Esophagus muscularis mucosa (tissue), 4 donors: ENCODE measurements at regions not wholly inside any gene's neighbourhood (a gene's known extent, or its start where the extent isn't known, plus 50 kb on each side); places are given as distances from the start of the nearest gene placed in this dataset.

Experiments
- DNase-seq: peaks from one replicate; pipeline ENCODE4 v3.0.0-alpha.2; 2017; ENCODE audit errors: extremely low spot score
- H3K27ac ChIP-seq, 4 donors: fragments of 200-600 bp; sonication (generic); replicated peaks in 1 of 4; 1 replicate in 3 of 4; 2 replicates in 1 of 4; pipeline ENCODE4 v1.5.1; 2016 to 2019; ENCODE audit warnings: mild to moderate bottlenecking in 1 of 4
- H3K27me3 ChIP-seq, 4 donors: fragments of 200-600 bp; sonication (generic); one replicate each; pipeline versions ENCODE4 v1.5.1 to v1.6.0; 2016 to 2019
- H3K36me3 ChIP-seq, 4 donors: fragments of 200-600 bp; sonication (generic); one replicate each; pipeline ENCODE4 v1.5.1; 2016 to 2019
- H3K4me1 ChIP-seq, 4 donors: fragments of 200-600 bp; sonication (generic); one replicate each; pipeline ENCODE4 v1.5.1; 2016 to 2019
- H3K4me3 ChIP-seq, 4 donors: fragments of 200-600 bp; sonication (generic); 1 replicate in 2 of 4; 2 replicates in 2 of 4; pipeline ENCODE4 v1.5.1; 2016 to 2019; ENCODE audit warnings: mild to moderate bottlenecking in 4 of 4, moderate library complexity in 1 of 4
- H3K9me3 ChIP-seq, 4 donors: fragments of 200-600 bp; sonication (generic); 1 replicate in 3 of 4; 2 replicates in 1 of 4; pipeline ENCODE4 v1.5.1; 2016 to 2019
- EP300 ChIP-seq: sonication (generic); formaldehyde crosslinking; IDR thresholded peaks from one replicate; pipeline ENCODE4 v1.6.1; 2017; ENCODE audit warnings: antibody characterized with exemption
- POLR2A ChIP-seq: fragments of 450-650 bp; IDR thresholded peaks from one replicate; pipeline ENCODE4 v1.6.1; 2017; ENCODE audit warnings: antibody characterized with exemption, moderate library complexity, mild to moderate bottlenecking, low read depth
- POLR2AphosphoS5 ChIP-seq, 2 donors: sonication (generic); formaldehyde crosslinking; IDR thresholded peaks; one replicate each; pipeline ENCODE4 v1.6.1; 2017; ENCODE audit warnings: antibody characterized with exemption in 2 of 2
- WGBS: methylation state at CpG from one replicate; pipeline ENCODE4 v1.1.5; 2018; 5-methylcytosine and 5-hydroxymethylcytosine counted together
- intact Hi-C: fragments of 100-400 bp; cut with DNase I; formaldehyde crosslinking; loops from one replicate; pipeline ENCODE4 v1.15.1; 2023
- TF ChIP-seq, protein P1 (sequence below), 3 experiments: fragments of 200-600 bp in 2 of 3; fragments of 450-650 bp in 1 of 3; sonication (generic) in 2 of 3; IDR thresholded peaks; one replicate each; pipeline ENCODE4 v1.5.1; 2017 to 2019; ENCODE audit warnings: antibody characterized with exemption in 3 of 3, mild to moderate bottlenecking in 2 of 3, moderate library complexity in 1 of 3

- Histone ChIP-seq H3K4me1 (no peaks in the 10 kb centered on the region), H3K9me3 (no peaks in the 10 kb centered on the region), H3K27me3 (no peaks in the 10 kb centered on the region), H3K4me3 (no peak overlapping the region), H3K27ac (no peak overlapping the region), H3K36me3 (no peaks in the 10 kb centered on the region)
- 67% methylated on average over 3 of the region's 3 CpGs for WGBS
- TF ChIP-seq, protein P1, sequence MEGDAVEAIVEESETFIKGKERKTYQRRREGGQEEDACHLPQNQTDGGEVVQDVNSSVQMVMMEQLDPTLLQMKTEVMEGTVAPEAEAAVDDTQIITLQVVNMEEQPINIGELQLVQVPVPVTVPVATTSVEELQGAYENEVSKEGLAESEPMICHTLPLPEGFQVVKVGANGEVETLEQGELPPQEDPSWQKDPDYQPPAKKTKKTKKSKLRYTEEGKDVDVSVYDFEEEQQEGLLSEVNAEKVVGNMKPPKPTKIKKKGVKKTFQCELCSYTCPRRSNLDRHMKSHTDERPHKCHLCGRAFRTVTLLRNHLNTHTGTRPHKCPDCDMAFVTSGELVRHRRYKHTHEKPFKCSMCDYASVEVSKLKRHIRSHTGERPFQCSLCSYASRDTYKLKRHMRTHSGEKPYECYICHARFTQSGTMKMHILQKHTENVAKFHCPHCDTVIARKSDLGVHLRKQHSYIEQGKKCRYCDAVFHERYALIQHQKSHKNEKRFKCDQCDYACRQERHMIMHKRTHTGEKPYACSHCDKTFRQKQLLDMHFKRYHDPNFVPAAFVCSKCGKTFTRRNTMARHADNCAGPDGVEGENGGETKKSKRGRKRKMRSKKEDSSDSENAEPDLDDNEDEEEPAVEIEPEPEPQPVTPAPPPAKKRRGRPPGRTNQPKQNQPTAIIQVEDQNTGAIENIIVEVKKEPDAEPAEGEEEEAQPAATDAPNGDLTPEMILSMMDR (IDR thresholded peaks at IDR 0.05): no peak
- intact Hi-C loops: no loop called here
- DNase-seq: no peak
These were observed 364.0 kb downstream of the GPD2 start for GRCh38 chr2:156800065-156800653.

- no peak overlapping the region for H3K4me3 ChIP-seq
- no peaks in the 10 kb centered on the region for H3K9me3 ChIP-seq
- DNase-seq: no peak
- no peaks in the 10 kb centered on the region for H3K4me1 ChIP-seq
- no peaks in the 10 kb centered on the region for H3K36me3 ChIP-seq
- H3K27me3 ChIP-seq: no peaks in the 10 kb centered on the region
- no peak overlapping the region for H3K27ac ChIP-seq
- intact Hi-C loops: no loop called here
- 59% methylated on average over 8 of the region's 8 CpGs for WGBS
- TF ChIP-seq POLR2AphosphoS5 (IDR thresholded peaks at IDR 0.05) (no peak), POLR2A (no peak), EP300 (no peak)
- TF ChIP-seq, protein P1 (IDR thresholded peaks at IDR 0.05): no peak
These were observed 364.7 kb downstream of the GPD2 start for GRCh38 chr2:156800781-156801361.

DNA sequence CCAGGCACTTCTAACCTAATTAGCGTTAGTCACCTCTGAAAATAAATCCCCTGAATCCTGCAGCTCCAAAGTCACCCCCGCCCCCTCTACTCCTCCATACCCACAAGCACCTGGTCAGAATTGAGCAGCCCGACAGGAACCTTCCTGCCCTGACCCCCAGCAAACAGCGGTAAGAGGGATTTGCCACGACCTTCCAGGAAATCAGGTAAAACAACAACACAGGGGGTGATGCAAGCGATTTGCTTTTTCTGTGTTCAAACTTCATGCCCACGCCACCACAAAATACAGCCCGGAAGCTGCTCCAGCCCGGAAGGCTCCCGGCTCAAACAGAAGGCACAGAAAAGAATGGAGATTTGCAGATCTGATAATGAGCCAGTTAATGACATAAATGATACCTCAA, 367.1 kb downstream of the GPD2 start:
- H3K4me1 ChIP-seq: no peaks in the 10 kb centered on the region
- intact Hi-C loops: no loop called here
- no peaks in the 10 kb centered on the region for H3K9me3 ChIP-seq
- no peak for DNase-seq
- WGBS: 59% methylated on average over 10 of the region's 10 CpGs
- no peak overlapping the region for H3K27ac ChIP-seq
- H3K36me3 ChIP-seq: no peaks in the 10 kb centered on the region
- no peak overlapping the region for H3K4me3 ChIP-seq
- H3K27me3 ChIP-seq: no peaks in the 10 kb centered on the region
- no peak for TF ChIP-seq POLR2A

DNA sequence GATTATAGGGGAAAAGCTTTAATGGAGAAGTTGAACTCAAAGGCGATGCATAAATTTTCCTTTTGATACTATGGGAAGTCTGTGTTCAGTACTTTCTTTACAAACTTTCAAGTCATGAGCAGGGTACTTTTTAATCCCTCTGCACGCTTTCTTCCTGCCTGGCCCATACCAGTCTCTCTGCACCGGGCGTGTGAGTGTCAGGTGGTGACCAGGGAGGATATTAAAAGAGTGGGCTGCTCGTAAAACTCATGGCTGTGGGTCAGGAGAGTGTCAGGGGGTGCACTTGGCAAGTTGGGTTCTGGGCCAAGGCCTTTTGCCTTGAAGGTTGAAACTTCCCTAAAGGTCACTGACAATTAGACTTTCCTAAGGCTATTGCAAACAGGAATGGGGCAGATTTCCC, 367.8 kb downstream of the GPD2 start:
- no peak overlapping the region for H3K4me3 ChIP-seq
- no peaks in the 10 kb centered on the region for H3K9me3 ChIP-seq
- no peaks in the 10 kb centered on the region for H3K36me3 ChIP-seq
- no peak overlapping the region for H3K27ac ChIP-seq
- no peaks in the 10 kb centered on the region for H3K27me3 ChIP-seq
- H3K4me1 ChIP-seq: no peaks in the 10 kb centered on the region
- DNase-seq: no peak
- WGBS: 98% methylated on average over 5 of the region's 5 CpGs
- intact Hi-C loops: no loop called here
- TF ChIP-seq POLR2AphosphoS5 (IDR thresholded peaks at IDR 0.05): no peak
- TF ChIP-seq, protein P1 (IDR thresholded peaks at IDR 0.05): no peak
- no peak for TF ChIP-seq EP300
- TF ChIP-seq POLR2A: no peak

GRCh38 chr2:156810094-156810493, 373.9 kb downstream of the GPD2 start:
- no peaks in the 10 kb centered on the region for H3K36me3 ChIP-seq
- intact Hi-C loops: no loop called here
- no peak overlapping the region for H3K4me3 ChIP-seq
- no peak overlapping the region for H3K27ac ChIP-seq
- TF ChIP-seq, protein P1 (IDR thresholded peaks at IDR 0.05): no peak
- TF ChIP-seq POLR2AphosphoS5 (IDR thresholded peaks at IDR 0.05) (no peak), EP300 (no peak), POLR2A (no peak)
- DNase-seq: no peak
- H3K9me3 ChIP-seq: no peaks in the 10 kb centered on the region
- H3K4me1 ChIP-seq: no peaks in the 10 kb centered on the region
- WGBS: 76% methylated on average over 2 of the region's 2 CpGs
- H3K27me3 ChIP-seq: no peaks in the 10 kb centered on the region
